GM13976 (cell line): ENCODE measurements at regions not wholly inside any gene's neighbourhood (a gene's known extent, or its start where the extent isn't known, plus 50 kb on each side); places are given as distances from the start of the nearest gene placed in this dataset.

Experiments used
- DNase-seq: peaks from one replicate; pipeline ENCODE4 v3.0.0; 2012; ENCODE audit warnings: low spot score
- in situ Hi-C: fragments of 300-500 bp; cut with MboI; formaldehyde crosslinking; loops from one replicate; pipeline ENCODE4 v1.12.0; 2022; ENCODE audit warnings: low sequenced_read_pairs, mixed read lengths, inconsistent platforms; ENCODE audit not compliant: unreplicated experiment
- TF ChIP-seq, protein P1 (sequence below): IDR thresholded peaks from 2 replicates; pipeline ENCODE4 v1.5.1; 2012; ENCODE audit warnings: borderline replicate concordance, mild to moderate bottlenecking; ENCODE audit not compliant: insufficient read depth; ENCODE audit errors: extremely low read depth, missing control alignments, control extremely low read depth

DNA sequence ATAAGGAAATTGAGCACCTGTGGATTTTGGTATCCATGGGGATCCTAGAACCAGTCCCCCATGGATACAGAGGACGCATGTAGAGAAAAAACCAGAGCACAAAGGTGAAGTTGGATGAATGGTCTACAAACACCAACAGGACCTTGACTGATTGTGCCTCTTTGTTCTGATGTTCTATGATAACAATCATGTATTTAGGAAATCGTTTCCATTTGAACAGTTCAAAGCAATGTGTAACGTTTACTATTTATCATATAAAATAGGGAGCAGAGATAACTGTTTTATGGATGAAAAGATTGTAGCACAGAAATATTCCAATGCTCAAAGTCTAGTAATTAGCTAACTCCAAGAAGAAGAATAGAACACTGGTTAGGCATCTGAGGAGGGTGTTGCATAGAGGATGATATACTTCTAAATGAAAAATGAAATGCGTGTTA, 116.3 kb upstream of the FN1 start:
- in situ Hi-C loops = no loop called here
- TF ChIP-seq, protein P1, sequence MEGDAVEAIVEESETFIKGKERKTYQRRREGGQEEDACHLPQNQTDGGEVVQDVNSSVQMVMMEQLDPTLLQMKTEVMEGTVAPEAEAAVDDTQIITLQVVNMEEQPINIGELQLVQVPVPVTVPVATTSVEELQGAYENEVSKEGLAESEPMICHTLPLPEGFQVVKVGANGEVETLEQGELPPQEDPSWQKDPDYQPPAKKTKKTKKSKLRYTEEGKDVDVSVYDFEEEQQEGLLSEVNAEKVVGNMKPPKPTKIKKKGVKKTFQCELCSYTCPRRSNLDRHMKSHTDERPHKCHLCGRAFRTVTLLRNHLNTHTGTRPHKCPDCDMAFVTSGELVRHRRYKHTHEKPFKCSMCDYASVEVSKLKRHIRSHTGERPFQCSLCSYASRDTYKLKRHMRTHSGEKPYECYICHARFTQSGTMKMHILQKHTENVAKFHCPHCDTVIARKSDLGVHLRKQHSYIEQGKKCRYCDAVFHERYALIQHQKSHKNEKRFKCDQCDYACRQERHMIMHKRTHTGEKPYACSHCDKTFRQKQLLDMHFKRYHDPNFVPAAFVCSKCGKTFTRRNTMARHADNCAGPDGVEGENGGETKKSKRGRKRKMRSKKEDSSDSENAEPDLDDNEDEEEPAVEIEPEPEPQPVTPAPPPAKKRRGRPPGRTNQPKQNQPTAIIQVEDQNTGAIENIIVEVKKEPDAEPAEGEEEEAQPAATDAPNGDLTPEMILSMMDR = no peak
- no peak for DNase-seq

DNA sequence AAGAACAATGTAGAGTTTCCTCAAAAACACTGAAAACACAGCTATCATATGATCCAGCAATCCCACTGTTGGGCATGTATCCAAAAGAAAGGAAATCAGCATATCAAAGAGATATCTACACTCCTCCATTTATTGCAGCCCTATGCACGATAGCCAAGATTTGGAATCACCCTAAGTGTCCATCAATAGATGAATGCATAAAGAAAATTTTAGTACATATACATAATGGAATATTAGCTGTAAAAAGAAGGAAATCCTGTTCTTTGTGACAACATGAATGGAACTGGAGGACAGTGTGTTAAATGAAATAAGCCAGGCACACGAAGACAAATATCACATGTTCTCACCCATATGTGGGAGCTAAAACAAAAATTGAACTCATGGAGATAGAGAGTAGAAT, 114.5 kb upstream of the FN1 start:
- in situ Hi-C loops = no loop called here
- TF ChIP-seq, protein P1 = no peak
- no peak for DNase-seq

DNA sequence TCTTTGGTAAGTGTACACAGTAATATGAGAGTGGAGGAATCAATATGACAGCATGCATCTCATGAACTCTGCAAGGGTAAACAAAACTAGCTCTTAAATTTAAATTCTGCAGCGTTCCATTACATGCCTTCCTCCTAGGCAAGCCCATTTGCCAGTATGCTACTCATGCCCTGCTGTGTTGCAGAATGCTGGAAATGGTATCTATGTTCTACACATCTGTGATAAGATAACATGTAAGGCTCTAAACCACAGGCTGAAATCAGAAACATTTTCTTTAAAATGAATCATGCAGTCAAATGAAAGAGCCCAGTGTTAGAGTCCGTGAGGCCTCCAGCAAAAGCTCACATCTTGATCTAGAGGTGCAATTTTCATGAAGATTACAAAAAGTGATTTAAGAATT, 112.8 kb upstream of the FN1 start:
- in situ Hi-C loops = no loop called here
- TF ChIP-seq, protein P1 = no peak
- no peak for DNase-seq

DNA sequence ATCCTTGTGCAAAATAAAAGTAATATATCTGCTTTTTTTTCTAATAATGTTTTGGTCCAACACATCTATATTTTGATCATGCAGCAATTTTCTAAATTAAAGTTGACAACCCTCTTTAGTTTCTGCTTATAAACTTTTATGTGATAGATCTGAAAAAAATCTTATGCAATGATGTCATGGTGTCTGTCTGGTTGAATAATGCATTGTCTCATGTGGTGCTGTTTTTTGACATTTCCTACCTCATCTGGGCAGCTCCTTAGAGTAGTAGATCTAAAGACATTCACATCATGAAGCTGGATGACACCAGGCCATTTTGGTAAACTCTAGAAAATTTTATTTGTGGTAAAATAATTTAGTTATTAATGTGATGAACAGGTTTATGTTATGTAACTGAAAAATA, 106.8 kb upstream of the FN1 start:
- TF ChIP-seq, protein P1 = no peak
- in situ Hi-C loops = no loop called here
- no peak for DNase-seq

DNA sequence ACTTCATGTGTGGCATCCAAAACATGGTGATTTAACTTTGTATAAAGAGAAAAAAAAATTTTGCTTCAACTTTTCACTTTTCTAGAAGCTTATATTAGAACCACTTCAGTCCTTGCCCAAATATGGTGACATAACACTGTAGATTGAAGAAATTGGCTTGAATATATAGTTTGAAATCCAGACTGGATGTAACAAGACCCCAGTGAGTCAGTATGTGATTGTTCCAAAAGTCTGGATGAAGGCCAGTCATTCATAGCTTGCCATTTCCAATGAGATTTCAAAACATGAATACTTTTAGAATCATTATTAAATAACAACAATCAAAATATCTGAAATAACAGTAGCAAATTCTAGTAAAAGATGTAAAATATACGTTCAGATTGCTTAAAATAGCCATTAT, 104.8 kb upstream of the FN1 start:
- DNase-seq = no peak
- TF ChIP-seq, protein P1 = no peak
- in situ Hi-C loops = no loop called here

DNA sequence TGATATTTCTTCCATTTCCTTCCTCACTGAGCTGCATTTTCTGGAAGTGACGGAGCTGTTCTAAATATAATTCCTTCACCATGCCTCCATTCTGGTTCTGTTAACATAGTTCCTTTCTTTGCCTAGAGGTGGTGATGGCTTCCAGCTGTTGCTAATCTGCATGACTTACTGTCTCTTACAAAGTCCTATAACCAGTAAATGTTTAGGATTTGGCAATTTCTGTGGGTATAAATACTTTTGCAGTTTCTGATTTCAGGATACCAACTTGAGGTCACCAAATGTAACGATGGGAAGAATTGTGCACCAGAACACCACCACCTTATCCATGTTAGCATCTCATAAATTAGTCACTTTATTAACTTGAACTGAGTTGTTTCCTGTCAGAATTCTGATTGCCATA, 101.7 kb upstream of the FN1 start:
- DNase-seq = no peak
- in situ Hi-C loops = no loop called here
- TF ChIP-seq, protein P1 = no peak

DNA sequence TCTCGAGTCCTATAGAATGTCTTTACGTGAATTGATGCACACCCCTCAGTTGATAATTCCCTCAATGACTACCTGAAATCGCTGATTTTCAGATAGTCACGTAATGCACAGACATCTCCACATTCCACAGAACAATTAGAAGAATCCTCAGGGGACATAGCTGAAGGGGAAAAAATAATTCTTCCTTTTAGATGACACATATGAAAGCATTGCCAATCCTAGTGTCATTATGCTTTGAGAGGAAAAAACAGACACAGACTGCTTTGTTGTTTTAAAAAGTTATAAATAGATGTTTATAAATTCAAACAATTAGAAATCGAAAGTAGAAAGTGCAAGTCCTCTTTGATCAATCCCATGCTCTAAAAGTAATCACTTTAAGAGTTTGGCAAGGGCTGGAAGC, 100.6 kb upstream of the FN1 start:
- TF ChIP-seq, protein P1 = no peak
- in situ Hi-C loops = no loop called here
- no peak for DNase-seq
